Pons (tissue), 1 donor: ENCODE measurements at regions not wholly inside any gene's neighbourhood (a gene's known extent, or its start where the extent isn't known, plus 50 kb on each side); places are given as distances from the start of the nearest gene placed in this dataset.
"Not testable (repeated sequence)": the region's sequence is repeated elsewhere in the genome, so short reads cannot be mapped to it uniquely, and the experiment has no call there.

Source experiments
- DNase-seq: peaks from one replicate; pipeline ENCODE4 v3.0.0-alpha.2; 2016; ENCODE audit warnings: low spot score

DNA sequence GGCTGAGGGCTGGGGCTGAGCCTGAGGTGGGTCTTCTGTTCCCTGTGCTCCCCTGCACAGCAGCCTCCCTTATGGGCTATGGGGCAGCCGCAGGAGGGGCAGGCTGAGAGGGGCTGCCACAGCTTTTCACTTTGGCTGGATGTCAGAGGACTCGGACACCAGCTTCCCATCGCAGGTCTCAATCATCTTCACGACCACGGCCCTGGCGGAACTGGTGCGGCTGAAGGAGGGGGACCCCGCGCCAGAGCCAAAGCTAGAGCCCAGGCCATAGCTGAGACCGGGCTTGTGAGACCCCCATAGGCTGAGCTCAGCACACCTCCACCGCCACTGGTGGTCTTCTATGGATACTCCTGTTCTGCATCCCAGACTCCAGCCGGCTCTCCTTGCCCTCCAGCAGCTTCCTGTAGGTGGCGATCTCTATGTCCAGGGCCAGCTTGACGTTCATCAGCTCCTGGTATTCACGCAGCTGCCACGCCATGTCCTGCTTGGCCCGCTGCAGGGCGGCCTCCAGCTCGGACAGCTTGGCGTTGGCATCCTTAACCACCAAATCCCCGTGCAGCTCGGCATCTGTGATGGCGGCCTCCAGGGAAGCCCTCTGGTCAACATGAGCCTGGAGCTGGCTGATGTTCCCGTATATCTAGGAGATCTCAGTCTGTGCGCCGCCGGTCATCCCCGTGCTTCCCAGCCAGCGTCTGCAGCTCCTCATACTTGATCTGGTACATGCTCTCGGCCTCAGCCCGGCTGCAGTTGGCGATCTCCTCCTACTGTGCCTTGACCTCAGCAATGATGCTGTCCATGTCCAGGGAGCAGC is 181.7 kb upstream of the SYNPR start:
- DNase-seq, result no peak

DNA sequence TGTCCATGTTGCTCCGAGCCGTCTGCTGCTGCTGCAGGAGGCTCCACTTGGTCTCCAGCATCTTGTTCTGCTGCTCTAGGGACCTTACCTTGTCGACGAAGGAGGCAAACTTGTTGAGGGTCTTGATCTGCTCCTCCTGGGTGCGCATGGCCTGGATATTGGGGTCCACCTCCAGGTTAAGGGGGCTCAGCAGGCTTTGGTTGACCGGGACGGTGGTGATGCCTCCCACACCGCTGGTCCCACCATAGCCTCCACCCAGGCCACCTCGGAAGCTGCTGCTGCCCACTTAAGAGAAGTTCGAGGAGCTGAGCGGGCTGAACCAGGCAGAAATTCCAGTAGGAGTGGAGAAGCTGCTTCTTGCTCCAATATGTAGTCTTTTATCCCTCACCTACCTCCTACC is 180.7 kb upstream of the SYNPR start:
- no peak for DNase-seq

DNA sequence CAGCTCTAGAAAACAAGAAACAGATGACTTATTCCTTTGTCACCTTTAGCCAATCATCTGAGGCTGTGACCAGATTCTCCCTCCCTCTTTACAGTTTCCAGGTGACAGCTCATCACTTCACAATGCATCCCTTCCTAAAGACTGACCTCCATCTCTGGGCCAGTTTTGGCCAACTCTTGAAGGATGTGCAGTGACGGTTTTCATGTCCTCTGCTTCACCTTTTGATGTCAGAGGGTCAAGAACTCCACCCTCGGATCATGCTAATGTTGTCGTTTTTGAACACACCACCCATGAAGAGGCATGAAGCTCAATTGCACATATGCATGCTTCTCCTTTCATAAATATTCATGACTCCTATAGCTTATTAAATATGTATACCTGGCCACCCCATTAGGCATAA is 161.2 kb upstream of the SYNPR start:
- DNase-seq, result no peak

DNA sequence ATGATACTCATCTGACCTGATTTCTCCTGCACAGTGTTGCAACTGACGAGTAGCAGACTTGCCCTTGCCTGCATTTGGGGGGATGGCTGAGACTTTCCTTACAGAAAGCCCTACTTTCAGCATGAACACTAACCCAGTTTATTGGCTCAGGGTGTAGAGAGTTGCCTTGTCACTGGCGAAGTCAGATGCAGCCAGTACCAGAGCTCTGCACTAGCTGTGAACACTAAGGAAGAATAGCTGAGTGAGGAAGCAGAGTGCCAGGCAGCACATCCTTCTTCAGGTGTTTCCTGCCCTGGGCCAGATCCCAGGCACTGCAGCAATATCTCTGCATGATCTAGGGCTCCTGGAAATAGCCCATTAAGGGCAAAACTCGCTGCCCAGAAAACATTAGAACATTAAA is 154.0 kb upstream of the SYNPR start:
- no peak for DNase-seq

DNA sequence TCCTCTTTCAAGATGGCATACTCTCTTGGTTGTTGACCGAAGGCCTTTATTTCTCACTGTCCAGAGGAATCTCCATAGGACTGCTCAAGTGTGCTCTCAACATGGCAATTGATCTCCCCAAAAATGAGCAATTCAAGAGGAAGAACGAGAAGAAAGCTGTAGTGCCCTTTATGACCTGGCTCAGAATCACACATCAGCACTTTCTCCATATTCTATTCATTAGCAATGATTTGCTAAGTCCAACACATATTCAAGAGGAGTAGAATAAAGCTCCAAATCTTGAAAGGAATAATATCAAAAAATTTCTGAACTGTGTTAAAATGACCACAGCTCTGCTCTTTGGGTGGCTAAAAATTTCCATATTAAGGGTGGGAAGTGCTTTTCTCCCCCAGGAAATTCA is 151.6 kb upstream of the SYNPR start:
- DNase-seq, result no peak

- no peak for DNase-seq
Measured at GRCh38 chr3:63128380-63128779, 149.7 kb upstream of the SYNPR start.

- no peak for DNase-seq
Measured at GRCh38 chr3:63130625-63131024, 147.5 kb upstream of the SYNPR start.

- DNase-seq, result no peak
Measured at GRCh38 chr3:63132461-63133250, 145.5 kb upstream of the SYNPR start.

GRCh38 chr3:63135367-63135766 is 142.7 kb upstream of the SYNPR start:
- no peak for DNase-seq

DNA sequence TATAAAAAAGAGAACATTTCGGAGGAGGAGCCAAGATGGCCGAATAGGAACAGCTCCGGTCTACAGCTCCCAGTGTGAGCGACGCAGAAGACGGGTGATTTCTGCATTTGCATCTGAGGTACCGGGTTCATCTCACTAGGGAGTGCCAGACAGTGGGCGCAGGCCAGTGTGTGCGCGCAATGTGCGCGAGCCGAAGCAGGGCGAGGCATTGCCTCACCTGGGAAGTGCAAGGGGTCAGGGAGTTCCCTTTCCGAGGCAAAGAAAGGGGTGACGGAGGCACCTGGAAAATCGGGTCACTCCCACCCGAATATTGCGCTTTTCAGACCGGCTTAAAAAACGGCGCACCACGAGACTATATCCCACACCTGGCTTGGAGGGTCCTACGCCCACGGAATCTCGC is 141.9 kb upstream of the SYNPR start:
- not testable (repeated sequence) for DNase-seq

GRCh38 chr3:63142681-63143080 is 135.4 kb upstream of the SYNPR start:
- no peak for DNase-seq

GRCh38 chr3:63146154-63146553 is 132.0 kb upstream of the SYNPR start:
- DNase-seq, result no peak

- no peak for DNase-seq
Measured at GRCh38 chr3:63150880-63151279, 127.2 kb upstream of the SYNPR start.

- no peak for DNase-seq
Measured at GRCh38 chr3:63151897-63152296, 126.2 kb upstream of the SYNPR start.

DNA sequence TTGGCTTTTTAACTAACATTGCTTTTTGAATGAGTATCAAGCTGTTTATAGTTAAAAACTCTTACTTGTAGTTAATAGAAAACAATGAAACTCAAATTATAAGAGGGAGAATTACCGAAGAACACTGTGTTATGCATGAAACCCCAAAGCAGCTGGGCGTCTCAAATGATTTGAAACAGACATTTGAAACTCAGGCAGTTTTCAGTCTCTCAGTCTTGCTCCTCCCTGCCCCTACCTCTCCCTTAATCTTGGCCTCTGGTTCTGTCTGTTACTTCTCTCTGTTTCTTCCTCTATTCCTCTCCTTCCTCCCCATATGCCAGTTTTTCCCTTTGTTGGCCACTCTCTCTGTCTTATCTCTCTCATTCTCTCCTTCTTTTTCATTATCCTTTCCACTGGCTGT is 118.3 kb upstream of the SYNPR start:
- DNase-seq, result no peak

DNA sequence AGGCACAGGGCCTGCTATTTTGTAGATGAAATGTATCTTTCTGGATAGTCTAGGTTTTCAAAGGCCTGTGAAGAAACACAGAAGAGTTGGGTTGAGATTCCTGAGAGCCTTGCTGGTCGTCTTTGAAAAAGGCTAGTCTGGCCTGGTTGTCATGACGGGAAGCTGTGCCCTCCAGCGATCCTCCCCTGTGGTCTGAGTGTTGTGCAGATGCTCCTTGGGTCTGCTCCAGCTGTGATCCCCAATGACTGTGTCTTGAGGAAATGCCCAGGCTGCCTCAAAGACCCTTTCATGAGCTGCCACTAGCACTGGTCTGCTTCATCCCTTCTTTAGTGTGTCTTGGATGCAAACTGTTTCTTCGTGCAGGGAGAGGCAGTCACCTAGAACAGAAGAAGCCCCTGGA is 111.0 kb upstream of the SYNPR start:
- no peak for DNase-seq

GRCh38 chr3:63168179-63168578 is 109.9 kb upstream of the SYNPR start:
- no peak for DNase-seq

DNA sequence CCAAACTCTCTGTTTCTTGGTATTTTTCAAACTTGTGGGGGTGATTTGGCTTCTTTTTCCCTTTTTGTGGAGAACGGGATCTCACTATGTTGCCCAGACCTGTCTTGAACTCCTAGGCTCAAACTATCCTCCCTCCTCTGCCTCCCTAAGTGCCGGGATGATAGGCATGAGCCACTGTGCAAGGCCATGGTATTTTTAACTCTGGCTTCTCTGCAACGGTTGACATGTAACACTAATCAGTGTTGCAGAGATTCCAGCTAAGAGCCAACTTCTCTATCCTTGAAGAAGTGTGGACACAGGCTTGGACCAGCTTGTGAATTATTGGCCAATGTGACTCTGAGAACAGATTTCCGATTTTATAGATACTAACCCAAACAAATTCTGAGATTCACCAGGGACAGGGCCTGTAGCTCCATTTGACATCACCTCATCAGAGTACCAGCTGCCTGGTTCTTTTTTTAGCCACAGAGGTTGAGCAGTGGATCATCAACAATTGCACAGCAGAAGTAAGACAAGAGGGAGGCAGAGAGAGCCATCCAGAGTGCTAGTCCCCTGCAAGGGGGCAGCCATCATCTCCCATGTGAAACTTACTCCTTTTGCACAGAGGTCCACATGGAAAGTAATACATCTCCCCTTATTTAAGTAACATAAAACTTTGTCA is 98.1 kb upstream of the SYNPR start:
- DNase-seq, result peak; percentile 19

- DNase-seq, result no peak
Measured at GRCh38 chr3:63192248-63192647, 85.9 kb upstream of the SYNPR start.

DNA sequence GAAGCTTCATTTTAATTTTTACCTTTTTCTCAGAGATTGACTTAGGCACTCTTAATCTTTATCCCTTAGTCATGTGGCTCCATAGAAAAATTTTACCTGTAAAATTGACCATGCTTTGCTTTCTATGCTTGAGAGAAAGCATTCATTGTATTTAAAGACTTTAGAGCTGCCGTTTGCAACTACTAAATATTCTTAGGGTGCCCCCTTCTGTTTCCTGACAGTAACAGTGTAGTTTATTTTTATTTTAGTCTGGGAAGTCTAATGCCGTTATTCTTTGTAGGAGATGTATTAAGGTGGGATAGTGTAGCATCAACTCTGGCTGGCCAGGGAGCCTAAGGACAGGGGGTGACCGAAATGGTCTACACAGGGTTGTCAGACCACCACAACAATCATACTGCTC is 84.5 kb upstream of the SYNPR start:
- DNase-seq, result peak; percentile 62

DNA sequence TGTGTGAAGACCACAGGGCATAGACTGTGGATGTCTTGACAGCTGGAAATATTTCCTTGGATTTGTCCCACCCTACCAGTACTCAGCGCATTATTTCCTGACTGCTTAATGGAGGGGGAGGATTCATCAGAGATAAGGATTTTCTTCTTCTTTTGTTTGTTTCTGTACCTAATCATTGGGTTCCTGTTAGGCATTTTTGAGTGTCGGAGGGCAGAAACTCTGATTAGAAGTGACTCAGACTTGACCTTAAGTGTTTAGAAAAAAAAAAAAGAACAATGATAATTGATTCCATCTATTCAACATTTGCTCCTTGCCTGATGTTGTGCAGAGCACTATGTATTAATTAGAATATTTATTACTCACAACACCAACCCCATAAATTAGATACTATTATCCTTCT is 78.5 kb upstream of the SYNPR start:
- DNase-seq, result no peak

DNA sequence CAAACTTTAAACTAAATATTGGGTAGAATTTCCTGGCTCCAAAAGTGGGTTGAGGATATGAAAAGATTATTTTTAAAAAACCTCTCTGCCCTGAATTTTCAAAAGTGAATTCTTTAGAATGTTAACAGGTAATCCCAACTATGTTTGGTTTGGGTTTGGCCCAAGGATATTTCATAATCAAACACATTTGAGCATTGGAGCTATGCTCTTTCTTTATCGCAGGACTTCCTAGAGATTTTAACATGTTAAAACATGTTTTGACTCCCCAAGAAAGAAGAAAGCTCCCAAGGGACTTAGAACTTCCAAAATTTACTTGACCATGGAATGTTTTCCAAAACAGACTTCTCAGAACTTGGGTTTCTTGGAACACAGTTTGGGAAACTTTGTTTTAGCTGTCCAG is 75.6 kb upstream of the SYNPR start:
- no peak for DNase-seq

GRCh38 chr3:63207066-63207590 is 71.0 kb upstream of the SYNPR start:
- no peak for DNase-seq
